A549 (cell line): ENCODE measurements at regions not wholly inside any gene's neighbourhood (a gene's known extent, or its start where the extent isn't known, plus 50 kb on each side); places are given as distances from the start of the nearest gene placed in this dataset.

Source experiments
- BHLHE40 ChIP-seq: IDR thresholded peaks from 2 replicates; pipeline ENCODE4 v1.6.1; 2012; ENCODE audit warnings: low read depth, low read length, inconsistent platforms
- CEBPB ChIP-seq, 2 experiments: fragments of >200 bp in 1 of 2; sonication (Bioruptor Twin) in 1 of 2; formaldehyde crosslinking in 1 of 2; IDR thresholded peaks; 2 replicates each; pipeline ENCODE4 v1.6.1; 2012 to 2016
- CTCF ChIP-seq: fragments of >200 bp; sonication (Bioruptor Twin); formaldehyde crosslinking; IDR thresholded peaks from 3 replicates; pipeline ENCODE4 v1.5.1; 2016
- EHMT2 ChIP-seq: fragments of 200-600 bp; sonication (generic); IDR thresholded peaks from 2 replicates; pipeline ENCODE4 v1.6.1; 2016; ENCODE audit warnings: antibody characterized with exemption, low read depth, mild to moderate bottlenecking, moderate library complexity
- ELK1 ChIP-seq: fragments of 150-350 bp; IDR thresholded peaks from 2 replicates; pipeline ENCODE4 v1.6.1; 2014; ENCODE audit warnings: low read depth, mild to moderate bottlenecking, low read length
- EP300 ChIP-seq, 2 experiments: fragments of >200 bp; sonication (Bioruptor Twin); formaldehyde crosslinking; IDR thresholded peaks; 2 replicates in 1 of 2; 3 replicates in 1 of 2; pipeline ENCODE4 v1.6.1; 2016 to 2017
- PHF8 ChIP-seq: fragments of 200-600 bp; sonication (generic); IDR thresholded peaks from 2 replicates; pipeline ENCODE4 v1.6.1; 2016; ENCODE audit warnings: low read depth, mild to moderate bottlenecking, antibody characterized with exemption, moderate library complexity, borderline replicate concordance
- POLR2A ChIP-seq: IDR thresholded peaks from 2 replicates; pipeline ENCODE4 v1.6.1; 2012; ENCODE audit warnings: mild to moderate bottlenecking, low read length
- POLR2AphosphoS2 ChIP-seq: conservative IDR thresholded peaks from 2 replicates; pipeline ENCODE4 v1.6.1; 2012; ENCODE audit warnings: low read length, improper control_type of control experiment, inconsistent platforms
- RAD21 ChIP-seq, 2 experiments: fragments of >200 bp in 1 of 2; sonication (Bioruptor Twin) in 1 of 2; formaldehyde crosslinking in 1 of 2; IDR thresholded peaks in 1 of 2; conservative IDR thresholded peaks in 1 of 2; 2 replicates in 1 of 2; 3 replicates in 1 of 2; pipeline ENCODE4 v1.6.1; 2012 to 2018; ENCODE audit warnings: inconsistent platforms in 1 of 2
- SMC3 ChIP-seq: fragments of >200 bp; sonication (Bioruptor Twin); formaldehyde crosslinking; IDR thresholded peaks from 3 replicates; pipeline ENCODE4 v1.6.1; 2018; ENCODE audit warnings: inconsistent platforms
- TF ChIP-seq, protein P1 (sequence below): IDR thresholded peaks from 2 replicates; pipeline ENCODE4 v1.6.1; 2012

DNA sequence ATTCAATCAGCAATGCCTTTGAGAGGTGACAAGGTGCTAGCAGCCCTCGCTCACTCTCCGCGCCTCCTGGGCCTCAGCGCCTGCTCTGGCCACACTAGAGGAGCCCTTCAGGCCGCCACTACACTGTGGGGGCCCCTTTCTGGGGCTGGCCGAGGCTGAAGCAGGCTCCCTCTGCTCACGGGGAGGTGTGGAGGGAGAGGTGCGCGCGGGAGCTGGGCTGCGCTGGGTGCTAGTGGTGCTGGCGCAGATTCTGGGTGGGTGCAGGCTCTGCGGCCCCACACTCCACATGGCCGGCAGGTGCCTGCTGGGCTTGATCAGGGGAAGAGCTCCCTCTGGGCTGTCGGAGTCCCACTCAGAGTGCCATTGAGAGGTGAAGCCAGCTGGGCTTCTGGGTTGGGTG, 351.0 kb downstream of the GASK1B start:
- no peak for TF ChIP-seq BHLHE40
- no peak for TF ChIP-seq RAD21 (conservative IDR thresholded peaks at IDR 0.05 in 1 of 2, IDR thresholded peaks at IDR 0.05 in 1 of 2)
- no peak for TF ChIP-seq CTCF
- TF ChIP-seq, protein P1, sequence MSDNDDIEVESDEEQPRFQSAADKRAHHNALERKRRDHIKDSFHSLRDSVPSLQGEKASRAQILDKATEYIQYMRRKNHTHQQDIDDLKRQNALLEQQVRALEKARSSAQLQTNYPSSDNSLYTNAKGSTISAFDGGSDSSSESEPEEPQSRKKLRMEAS, result no peak
- no peak for TF ChIP-seq EP300 (IDR thresholded peaks at IDR 0.05)
- TF ChIP-seq POLR2AphosphoS2, result no peak
- no peak for TF ChIP-seq SMC3
- TF ChIP-seq POLR2A, result no peak
- no peak for TF ChIP-seq PHF8
- no peak for TF ChIP-seq ELK1
- TF ChIP-seq CEBPB (IDR thresholded peaks at IDR 0.05), result no peak
- TF ChIP-seq EHMT2, result no peak
